Vagina (tissue), 2 donors: ENCODE measurements at regions not wholly inside any gene's neighbourhood (a gene's known extent, or its start where the extent isn't known, plus 50 kb on each side); places are given as distances from the start of the nearest gene placed in this dataset.

ENCODE experiments used
- POLR2A ChIP-seq, 2 donors: fragments of 450-650 bp; IDR thresholded peaks; one replicate each; pipeline ENCODE4 v1.6.1; 2017; ENCODE audit warnings: antibody characterized with exemption in 2 of 2, mild to moderate bottlenecking in 2 of 2, moderate library complexity in 2 of 2
- POLR2AphosphoS5 ChIP-seq, 2 donors: sonication (generic); formaldehyde crosslinking; IDR thresholded peaks; one replicate each; pipeline ENCODE4 v1.9.0; 2017; ENCODE audit warnings: antibody characterized with exemption in 2 of 2, mild to moderate bottlenecking in 2 of 2, low read depth in 1 of 2; ENCODE audit not compliant: insufficient read depth in 1 of 2
- TF ChIP-seq, protein P1 (sequence below), 3 experiments: fragments of 450-650 bp in 2 of 3; fragments of 200-600 bp in 1 of 3; sonication (generic) in 1 of 3; IDR thresholded peaks; one replicate each; pipeline ENCODE4 v1.5.1; 2017 to 2019; ENCODE audit warnings: antibody characterized with exemption in 3 of 3, mild to moderate bottlenecking in 2 of 3, moderate library complexity in 2 of 3

GRCh38 chr6:63471654-63472053 lies 100.6 kb upstream of the LOC128125822 start:
- TF ChIP-seq POLR2AphosphoS5 (IDR thresholded peaks at IDR 0.05; ENCODE audit: insufficient read depth in 1 of 2, low read depth in 1 of 2) (no peak), POLR2A (IDR thresholded peaks at IDR 0.05) (no peak)
- TF ChIP-seq, protein P1, sequence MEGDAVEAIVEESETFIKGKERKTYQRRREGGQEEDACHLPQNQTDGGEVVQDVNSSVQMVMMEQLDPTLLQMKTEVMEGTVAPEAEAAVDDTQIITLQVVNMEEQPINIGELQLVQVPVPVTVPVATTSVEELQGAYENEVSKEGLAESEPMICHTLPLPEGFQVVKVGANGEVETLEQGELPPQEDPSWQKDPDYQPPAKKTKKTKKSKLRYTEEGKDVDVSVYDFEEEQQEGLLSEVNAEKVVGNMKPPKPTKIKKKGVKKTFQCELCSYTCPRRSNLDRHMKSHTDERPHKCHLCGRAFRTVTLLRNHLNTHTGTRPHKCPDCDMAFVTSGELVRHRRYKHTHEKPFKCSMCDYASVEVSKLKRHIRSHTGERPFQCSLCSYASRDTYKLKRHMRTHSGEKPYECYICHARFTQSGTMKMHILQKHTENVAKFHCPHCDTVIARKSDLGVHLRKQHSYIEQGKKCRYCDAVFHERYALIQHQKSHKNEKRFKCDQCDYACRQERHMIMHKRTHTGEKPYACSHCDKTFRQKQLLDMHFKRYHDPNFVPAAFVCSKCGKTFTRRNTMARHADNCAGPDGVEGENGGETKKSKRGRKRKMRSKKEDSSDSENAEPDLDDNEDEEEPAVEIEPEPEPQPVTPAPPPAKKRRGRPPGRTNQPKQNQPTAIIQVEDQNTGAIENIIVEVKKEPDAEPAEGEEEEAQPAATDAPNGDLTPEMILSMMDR (IDR thresholded peaks at IDR 0.05), result no peak
